Upper lobe of left lung (tissue), 4 donors: ENCODE measurements at regions not wholly inside any gene's neighbourhood (a gene's known extent, or its start where the extent isn't known, plus 50 kb on each side); places are given as distances from the start of the nearest gene placed in this dataset.

ENCODE experiments used
- CTCF ChIP-seq, 6 experiments: fragments of 450-650 bp in 4 of 6; fragments of 200-600 bp in 2 of 6; sonication (generic) in 2 of 6; IDR thresholded peaks; one replicate each; pipeline ENCODE4 v1.5.1; 2016 to 2019; ENCODE audit warnings: antibody characterized with exemption in 6 of 6
- EP300 ChIP-seq, 4 donors: sonication (generic); formaldehyde crosslinking; IDR thresholded peaks; one replicate each; pipeline ENCODE4 v1.5.1; 2017; ENCODE audit warnings: antibody characterized with exemption in 4 of 4, control low read depth in 2 of 4
- POLR2A ChIP-seq, 4 donors: fragments of 450-650 bp; IDR thresholded peaks; one replicate each; pipeline ENCODE4 v1.5.1; 2016 to 2017; ENCODE audit warnings: antibody characterized with exemption in 4 of 4, mild to moderate bottlenecking in 2 of 4
- POLR2AphosphoS5 ChIP-seq, 2 donors: sonication (generic); formaldehyde crosslinking; IDR thresholded peaks; one replicate each; pipeline ENCODE4 v1.5.1; 2017; ENCODE audit warnings: antibody characterized with exemption in 2 of 2

GRCh38 chr2:46818141-46818621, 97.4 kb downstream of the MCFD2 start:
- no peak for TF ChIP-seq CTCF (IDR thresholded peaks at IDR 0.05)
- peak; percentile 30 to 72 for TF ChIP-seq POLR2AphosphoS5 (IDR thresholded peaks at IDR 0.05)
- TF ChIP-seq POLR2A (IDR thresholded peaks at IDR 0.05) = no peak
- peak in 2 of 4 donors; percentile 69 to 78 for TF ChIP-seq EP300 (IDR thresholded peaks at IDR 0.05)
